ENCODE measurements at regions not wholly inside any gene's neighbourhood (a gene's known extent, or its start where the extent isn't known, plus 50 kb on each side); places are given as distances from the start of the nearest gene placed in this dataset.
"Not testable (repeated sequence)": the region's sequence is repeated elsewhere in the genome, so short reads cannot be mapped to it uniquely, and the experiment has no call there.

- DNase-seq: no peak
Observed at GRCh38 chrX:136975684-136976470, 57.9 kb downstream of the GPR101 start.

GRCh38 chrX:136967966-136968365 lies 65.8 kb downstream of the GPR101 start:
- DNase-seq: no peak

GRCh38 chrX:136963973-136964372 lies 69.8 kb downstream of the GPR101 start:
- no peak for DNase-seq

GRCh38 chrX:136961594-136962135 lies 72.1 kb downstream of the GPR101 start:
- no peak for DNase-seq

GRCh38 chrX:136954930-136955329 lies 74.4 kb upstream of the RBMX start:
- DNase-seq: no peak

DNA sequence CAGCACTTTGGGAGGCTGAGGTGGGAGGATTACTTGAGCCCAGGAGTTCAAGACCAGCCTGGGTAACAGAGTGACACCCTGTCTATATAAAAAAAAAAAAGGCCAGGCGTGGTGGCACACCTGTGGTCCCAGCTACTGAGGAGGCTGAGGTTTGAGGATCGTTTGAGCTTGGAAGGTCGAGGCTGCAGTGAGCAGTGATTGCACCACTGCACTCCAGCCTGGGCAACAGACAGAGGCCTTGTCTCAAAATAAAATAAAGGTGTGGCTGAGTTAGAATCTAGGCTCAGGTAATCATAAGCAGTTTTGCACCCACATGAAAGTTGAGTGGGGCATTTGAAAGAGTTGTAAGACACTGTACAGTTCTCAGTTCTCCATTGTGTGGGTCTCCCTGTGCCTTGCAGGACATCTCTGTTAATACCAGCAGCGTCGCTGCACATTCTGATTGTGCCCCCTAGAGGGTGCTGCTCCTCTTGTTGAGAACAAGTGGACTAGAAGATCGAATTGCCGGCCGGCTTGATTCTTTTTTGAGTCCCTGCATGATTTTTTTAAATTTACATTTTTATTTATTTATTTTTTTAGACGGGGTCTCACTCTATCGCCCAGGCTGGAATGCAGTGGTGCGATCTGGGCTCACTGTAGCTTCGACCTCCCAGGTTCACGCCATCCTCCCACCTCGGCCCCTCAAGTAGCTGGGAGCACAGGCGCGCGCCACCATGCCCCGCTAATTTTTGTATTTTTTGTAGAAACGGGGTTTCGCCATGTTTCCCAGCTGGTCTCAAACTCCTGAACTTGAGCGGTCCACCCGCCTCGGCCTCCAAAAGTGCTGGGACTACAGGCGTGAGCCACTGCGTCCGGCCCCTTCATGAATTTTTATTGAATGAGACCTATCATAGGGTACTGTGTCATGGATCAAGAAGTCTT lies 73.6 kb upstream of the RBMX start:
- peak in 1 of 2 donors; percentile 15 for DNase-seq

- DNase-seq: no peak
Observed at GRCh38 chrX:136950211-136950610, 69.7 kb upstream of the RBMX start.

- DNase-seq: no peak
Observed at GRCh38 chrX:136941396-136942337, 61.1 kb upstream of the RBMX start.

GRCh38 chrX:136936183-136936549 lies 55.6 kb upstream of the RBMX start:
- DNase-seq: no peak

GRCh38 chrX:136935533-136936182 lies 55.1 kb upstream of the RBMX start:
- not testable (repeated sequence) for DNase-seq

DNA sequence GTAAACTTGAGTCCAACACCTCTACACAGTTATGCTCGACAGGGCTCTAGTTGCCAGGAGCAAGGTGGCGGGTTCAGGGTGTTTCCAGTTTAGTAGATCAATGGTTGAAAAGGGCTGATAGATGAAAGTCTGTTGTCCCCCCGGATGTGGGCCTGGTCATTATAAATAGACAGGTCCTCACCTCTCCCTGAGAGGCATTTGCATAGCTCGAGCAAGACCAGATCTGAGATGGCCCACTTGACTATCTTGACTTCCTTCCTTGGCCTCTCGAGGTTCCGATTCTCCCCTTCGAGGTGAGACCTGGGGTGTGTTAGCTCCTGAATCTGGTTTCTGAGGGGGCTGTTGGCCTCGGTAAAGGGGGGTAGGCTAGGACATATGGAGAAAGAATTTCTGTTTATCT lies 54.1 kb upstream of the RBMX start:
- DNase-seq: not testable (repeated sequence)

GRCh38 chrX:136933611-136934145 lies 53.2 kb upstream of the RBMX start:
- DNase-seq: no peak

DNA sequence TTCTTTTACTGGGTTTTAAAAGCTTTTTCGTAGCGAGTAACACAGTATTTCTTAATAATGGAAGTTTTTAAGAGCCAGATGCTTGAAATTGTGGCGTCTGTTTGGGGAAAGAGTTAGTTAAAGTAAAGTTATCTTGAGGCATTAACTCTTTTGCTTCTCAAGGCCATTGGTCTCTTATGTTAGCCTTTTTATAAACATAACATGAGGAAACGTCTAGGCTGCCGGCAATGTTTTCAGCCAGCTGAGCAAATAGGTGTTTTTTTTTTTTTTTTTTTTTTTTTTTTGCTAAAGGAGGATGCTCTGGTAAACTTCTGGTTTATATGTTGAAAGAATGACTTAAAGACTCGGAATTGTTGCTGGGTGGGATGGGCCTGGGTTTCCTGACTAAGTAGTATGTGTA lies 51.1 kb upstream of the RBMX start:
- no peak for DNase-seq
